HFFc6 (cell line): ENCODE measurements at regions not wholly inside any gene's neighbourhood (a gene's known extent, or its start where the extent isn't known, plus 50 kb on each side); places are given as distances from the start of the nearest gene placed in this dataset.

Experiments
- DNase-seq: peaks from one replicate; pipeline ENCODE4 v3.0.0-alpha.2; 2018
- H3K27ac Mint-ChIP-seq: 2 replicates; pipeline ENCODE4 v1.8.0; 2020; ENCODE audit warnings: mild to moderate bottlenecking, mixed read lengths
- H3K27me3 Mint-ChIP-seq: 2 replicates; pipeline ENCODE4 v1.8.0; 2021; ENCODE audit warnings: mild to moderate bottlenecking, moderate library complexity, mixed read lengths; ENCODE audit not compliant: insufficient read depth
- H3K36me3 Mint-ChIP-seq: 2 replicates; pipeline ENCODE4 v1.8.0; 2021; ENCODE audit warnings: low read depth, mixed read lengths
- H3K4me1 Mint-ChIP-seq: 2 replicates; pipeline ENCODE4 v1.8.0; 2020; ENCODE audit warnings: low read depth, mixed read lengths
- H3K4me3 Mint-ChIP-seq: 2 replicates; pipeline ENCODE4 v1.8.0; 2020; ENCODE audit warnings: mild to moderate bottlenecking, moderate library complexity, mixed read lengths
- H3K9me3 Mint-ChIP-seq: 2 replicates; pipeline ENCODE4 v1.8.0; 2020; ENCODE audit warnings: mild to moderate bottlenecking, mixed read lengths
- TF ChIP-seq, protein P1 (sequence below): fragments of 200-600 bp; sonication (generic); IDR thresholded peaks from 2 replicates; pipeline ENCODE4 v1.5.0; 2021; ENCODE audit warnings: antibody characterized with exemption, mild to moderate bottlenecking

DNA sequence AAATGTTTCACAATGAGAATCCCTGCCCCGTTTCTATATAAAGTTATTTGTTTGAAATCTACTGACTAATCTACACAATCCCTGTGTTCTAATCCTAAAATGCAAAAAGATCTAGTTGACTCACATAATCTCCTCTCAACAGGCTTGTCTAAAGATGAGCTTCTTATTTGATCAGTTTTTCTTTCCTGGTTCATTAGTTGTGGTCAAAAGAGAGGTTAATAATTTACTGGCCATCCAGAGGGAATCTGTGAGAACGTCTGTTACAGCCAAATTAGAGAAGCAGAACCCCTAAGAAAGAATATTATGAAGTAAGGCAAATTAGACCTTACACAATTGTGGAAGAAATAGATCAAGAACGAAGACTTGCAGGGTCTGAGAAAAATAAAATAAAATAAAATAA lies 173.7 kb upstream of the ANO3 start:
- no peak for DNase-seq
- Mint-ChIP-seq H3K27me3 (peaks cover 3% of the 10 kb centered on the region; the same call in 1 of the 2 replicates), H3K9me3 (no peaks in the 10 kb centered on the region), H3K4me3 (no peak overlapping the region), H3K27ac (no peak overlapping the region), H3K4me1 (no peaks in the 10 kb centered on the region), H3K36me3 (no peaks in the 10 kb centered on the region)
- TF ChIP-seq, protein P1, sequence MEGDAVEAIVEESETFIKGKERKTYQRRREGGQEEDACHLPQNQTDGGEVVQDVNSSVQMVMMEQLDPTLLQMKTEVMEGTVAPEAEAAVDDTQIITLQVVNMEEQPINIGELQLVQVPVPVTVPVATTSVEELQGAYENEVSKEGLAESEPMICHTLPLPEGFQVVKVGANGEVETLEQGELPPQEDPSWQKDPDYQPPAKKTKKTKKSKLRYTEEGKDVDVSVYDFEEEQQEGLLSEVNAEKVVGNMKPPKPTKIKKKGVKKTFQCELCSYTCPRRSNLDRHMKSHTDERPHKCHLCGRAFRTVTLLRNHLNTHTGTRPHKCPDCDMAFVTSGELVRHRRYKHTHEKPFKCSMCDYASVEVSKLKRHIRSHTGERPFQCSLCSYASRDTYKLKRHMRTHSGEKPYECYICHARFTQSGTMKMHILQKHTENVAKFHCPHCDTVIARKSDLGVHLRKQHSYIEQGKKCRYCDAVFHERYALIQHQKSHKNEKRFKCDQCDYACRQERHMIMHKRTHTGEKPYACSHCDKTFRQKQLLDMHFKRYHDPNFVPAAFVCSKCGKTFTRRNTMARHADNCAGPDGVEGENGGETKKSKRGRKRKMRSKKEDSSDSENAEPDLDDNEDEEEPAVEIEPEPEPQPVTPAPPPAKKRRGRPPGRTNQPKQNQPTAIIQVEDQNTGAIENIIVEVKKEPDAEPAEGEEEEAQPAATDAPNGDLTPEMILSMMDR, result no peak

DNA sequence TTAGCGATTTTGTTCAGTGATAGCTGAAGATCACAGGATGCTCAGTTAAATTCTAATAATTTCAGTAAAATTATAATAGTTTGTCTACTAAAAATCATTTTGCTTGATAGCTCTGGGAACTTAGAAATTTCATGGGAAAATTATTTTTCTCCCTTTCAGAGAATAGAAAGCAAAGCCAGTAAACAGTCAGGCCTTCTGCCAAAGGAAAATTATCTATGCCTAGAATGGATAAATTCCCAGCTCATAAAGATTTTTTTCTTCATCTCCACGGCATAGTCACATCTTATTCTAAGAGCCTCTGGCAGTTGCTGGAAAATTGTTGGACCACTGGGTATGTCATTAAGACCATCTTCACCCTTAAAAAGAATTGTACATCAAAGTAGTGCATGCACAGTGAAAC lies 169.6 kb upstream of the ANO3 start:
- H3K4me3 Mint-ChIP-seq, result no peak overlapping the region
- no peaks in the 10 kb centered on the region for H3K36me3 Mint-ChIP-seq
- H3K9me3 Mint-ChIP-seq, result no peaks in the 10 kb centered on the region
- H3K27me3 Mint-ChIP-seq, result peaks cover 3% of the 10 kb centered on the region; the same call in 1 of the 2 replicates
- DNase-seq, result no peak
- TF ChIP-seq, protein P1, result no peak
- no peak overlapping the region for H3K27ac Mint-ChIP-seq
- H3K4me1 Mint-ChIP-seq, result no peaks in the 10 kb centered on the region

DNA sequence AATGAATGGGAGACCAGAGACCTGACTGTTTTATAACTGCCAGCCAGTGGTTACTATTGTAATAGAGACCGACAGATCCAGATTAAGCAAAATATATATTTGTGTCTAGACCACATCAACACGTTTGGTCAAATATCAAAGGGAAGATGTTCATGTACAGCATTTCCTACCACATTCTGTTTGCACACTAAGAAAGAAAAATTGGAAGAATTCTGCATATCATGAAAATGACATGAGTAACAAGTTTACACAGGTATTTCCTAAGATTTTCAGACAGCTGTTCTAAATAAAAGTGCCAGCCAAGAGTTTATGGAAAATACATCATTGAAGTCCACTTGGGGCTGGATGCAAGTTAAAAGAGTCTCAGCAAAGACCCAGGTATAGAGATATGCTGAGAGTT lies 145.5 kb upstream of the ANO3 start:
- Mint-ChIP-seq H3K9me3 (no peaks in the 10 kb centered on the region), H3K27ac (no peak overlapping the region), H3K4me1 (peaks cover 31% of the 10 kb centered on the region), H3K4me3 (no peak overlapping the region), H3K27me3 (no peaks in the 10 kb centered on the region), H3K36me3 (no peaks in the 10 kb centered on the region)
- TF ChIP-seq, protein P1, result no peak
- DNase-seq, result no peak

DNA sequence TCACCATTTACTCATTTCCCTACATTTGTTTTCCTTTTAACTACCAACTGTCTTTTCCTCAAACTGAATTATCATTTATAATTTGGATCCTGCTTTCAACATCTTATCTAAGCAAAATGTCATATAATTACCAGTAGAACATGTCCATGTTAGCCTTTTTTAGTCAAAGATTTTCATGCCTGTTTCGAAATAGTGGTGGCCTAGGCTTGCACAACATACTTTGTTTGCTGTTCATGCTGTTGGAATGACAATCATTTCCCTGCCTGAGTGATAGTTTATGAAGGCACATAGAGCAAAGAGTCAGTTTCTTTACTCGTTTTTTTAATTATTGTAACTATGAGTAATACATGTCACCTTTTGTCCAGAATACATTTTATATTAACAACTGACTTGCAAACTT lies 144.3 kb upstream of the ANO3 start:
- DNase-seq, result peak; percentile 62
- H3K36me3 Mint-ChIP-seq, result no peaks in the 10 kb centered on the region
- H3K4me1 Mint-ChIP-seq, result peaks cover 31% of the 10 kb centered on the region
- no peaks in the 10 kb centered on the region for H3K27me3 Mint-ChIP-seq
- H3K9me3 Mint-ChIP-seq, result no peaks in the 10 kb centered on the region
- peak overlapping the region; percentile 70; the same call in 1 of the 2 replicates for H3K27ac Mint-ChIP-seq
- H3K4me3 Mint-ChIP-seq, result peak overlapping the region; percentile 42
- TF ChIP-seq, protein P1, result no peak

DNA sequence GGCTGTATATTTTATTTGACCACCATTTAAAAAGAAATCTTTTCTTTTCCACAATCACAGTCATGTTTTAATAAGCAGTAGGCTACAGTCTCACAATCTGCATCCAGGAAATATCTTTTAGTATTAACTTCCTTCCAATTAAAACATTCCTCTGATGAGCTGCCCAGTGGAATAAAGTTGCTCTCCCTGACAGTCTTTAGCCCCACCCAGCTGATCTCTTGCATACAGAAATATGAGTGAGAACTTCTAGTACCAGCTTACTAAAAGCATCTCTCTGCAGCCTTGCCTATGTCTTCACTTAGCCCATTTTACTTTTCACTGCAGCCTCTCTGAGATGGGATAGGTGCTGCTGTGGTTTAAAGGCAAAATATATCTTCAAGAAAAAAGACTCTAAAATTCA lies 143.4 kb upstream of the ANO3 start:
- no peaks in the 10 kb centered on the region for H3K9me3 Mint-ChIP-seq
- no peaks in the 10 kb centered on the region for H3K36me3 Mint-ChIP-seq
- DNase-seq, result peak; percentile 15
- H3K27me3 Mint-ChIP-seq, result no peaks in the 10 kb centered on the region
- peaks cover 31% of the 10 kb centered on the region for H3K4me1 Mint-ChIP-seq
- 0 out of 2 replicates have a peak overlapping the region, but pooled peaks have one; percentile 8 for H3K27ac Mint-ChIP-seq
- H3K4me3 Mint-ChIP-seq, result 0 out of 2 replicates have a peak overlapping the region, but pooled peaks have one; percentile 4
- TF ChIP-seq, protein P1, result no peak

DNA sequence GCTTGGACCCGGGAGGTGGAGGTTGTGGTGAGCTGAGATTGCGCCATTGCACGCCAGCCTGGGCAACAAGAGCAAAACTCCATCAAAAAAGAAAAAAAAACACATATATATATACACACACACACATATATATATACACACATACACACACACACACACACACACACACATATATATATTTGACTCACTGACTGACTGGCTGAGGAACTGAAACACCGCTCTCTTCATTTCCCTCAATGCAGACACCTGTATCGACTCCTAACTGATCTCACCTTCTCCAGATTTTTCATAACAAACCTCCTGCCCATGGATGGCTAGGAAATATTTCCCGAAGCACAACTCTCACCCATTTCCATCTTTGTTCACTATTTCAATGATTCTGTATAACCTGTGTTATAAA lies 140.7 kb upstream of the ANO3 start:
- TF ChIP-seq, protein P1, result no peak
- DNase-seq, result no peak
- H3K4me1 Mint-ChIP-seq, result peaks cover 50% of the 10 kb centered on the region
- H3K36me3 Mint-ChIP-seq, result no peaks in the 10 kb centered on the region
- H3K4me3 Mint-ChIP-seq, result no peak overlapping the region
- H3K27me3 Mint-ChIP-seq, result no peaks in the 10 kb centered on the region
- no peak overlapping the region for H3K27ac Mint-ChIP-seq
- no peaks in the 10 kb centered on the region for H3K9me3 Mint-ChIP-seq
